ENCODE measurements at regions not wholly inside any gene's neighbourhood (a gene's known extent, or its start where the extent isn't known, plus 50 kb on each side); places are given as distances from the start of the nearest gene placed in this dataset.

GRCh38 chr10:88081457-88082054, 218.1 kb downstream of the PTEN start:
- TF ChIP-seq ZFX (IDR thresholded peaks at IDR 0.05; ENCODE audit: borderline replicate concordance) = no peak
- no peak for TF ChIP-seq CTCF (IDR thresholded peaks at IDR 0.05)

All from 22Rv1 (cell line).